AG04450 (cell line): ENCODE measurements at regions not wholly inside any gene's neighbourhood (a gene's known extent, or its start where the extent isn't known, plus 50 kb on each side); places are given as distances from the start of the nearest gene placed in this dataset.

Experiments
- CTCF ChIA-PET: fragments of 300-600, 350-600 bp; formaldehyde crosslinking; extraction: SDS; loops from one replicate; lab custom pipeline; 2022; ENCODE audit warnings: antibody characterized with exemption, inconsistent platforms; lab: Charles Lee
- POLR2A ChIA-PET: fragments of 350-600 bp; formaldehyde crosslinking; extraction: SDS; loops from one replicate; lab custom pipeline; 2021; ENCODE audit warnings: antibody characterized with exemption, inconsistent platforms; lab: Yijun Ruan, JAX
- DNase-seq: peaks from one replicate; pipeline ENCODE4 v3.0.0-alpha.2; 2011; ENCODE audit warnings: low read depth, low spot score
- H3K27ac ChIP-seq: one replicate; pipeline ENCODE4 v1.5.1; 2012; ENCODE audit warnings: low read depth, low read length, control low read depth
- H3K27me3 ChIP-seq: one replicate; pipeline ENCODE4 v1.6.0; 2012; ENCODE audit warnings: low read length; ENCODE audit not compliant: control insufficient read depth, insufficient read depth
- H3K4me3 ChIP-seq: 2 replicates; pipeline ENCODE4 v1.5.1; 2011; ENCODE audit warnings: mild to moderate bottlenecking, low read depth, low read length, control low read depth
- H3K9me3 ChIP-seq: 2 replicates; pipeline ENCODE4 v1.5.1; 2012; ENCODE audit warnings: low read length; ENCODE audit not compliant: control insufficient read depth, insufficient read depth
- TF ChIP-seq, protein P1 (sequence below): IDR thresholded peaks from 2 replicates; pipeline ENCODE4 v1.5.1; 2011; ENCODE audit warnings: low read depth, low read length, control low read depth, inconsistent platforms

DNA sequence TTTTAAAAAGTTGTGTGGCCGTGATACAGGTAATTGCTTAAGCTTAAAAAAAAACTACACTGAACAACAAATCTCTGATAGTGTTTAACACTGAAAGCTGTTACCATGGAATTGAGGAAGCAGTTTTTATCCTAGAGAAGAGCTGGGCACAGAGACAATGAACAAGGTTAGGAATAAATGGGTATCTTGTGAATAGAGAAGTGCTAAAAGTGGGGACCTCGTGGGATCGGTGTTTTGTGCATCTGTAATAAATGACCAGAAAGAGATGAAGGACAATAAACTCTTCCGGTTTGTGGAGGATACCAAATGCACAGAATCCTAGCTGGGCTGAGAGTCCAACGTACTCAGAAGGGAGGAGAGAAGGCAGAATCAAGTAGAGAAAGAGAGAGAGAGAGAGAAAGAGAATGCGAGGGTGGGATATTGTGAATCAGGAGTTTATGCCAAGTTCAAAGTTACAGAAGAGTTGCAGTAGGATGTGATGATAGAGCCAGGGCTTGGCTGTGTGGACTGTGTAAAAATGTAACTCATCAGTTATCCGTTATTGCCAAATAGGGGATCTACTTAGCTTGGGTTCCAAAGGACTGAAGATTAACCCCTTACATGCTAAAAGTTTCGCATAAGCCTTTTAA, 148.9 kb downstream of the IL20RB start:
- H3K27me3 ChIP-seq: peaks cover 8% of the 10 kb centered on the region
- no peak overlapping the region for H3K4me3 ChIP-seq
- POLR2A ChIA-PET: no interaction called here
- no peaks in the 10 kb centered on the region for H3K9me3 ChIP-seq
- CTCF ChIA-PET: interaction anchor here (0.6 to 3.5 kb wide), 25 partner anchors 9 to 1809 kb away, joined by 3 to 57 read pairs (median 6); no protein-coding TSS in a partner anchor
- DNase-seq: no peak
- TF ChIP-seq, protein P1, sequence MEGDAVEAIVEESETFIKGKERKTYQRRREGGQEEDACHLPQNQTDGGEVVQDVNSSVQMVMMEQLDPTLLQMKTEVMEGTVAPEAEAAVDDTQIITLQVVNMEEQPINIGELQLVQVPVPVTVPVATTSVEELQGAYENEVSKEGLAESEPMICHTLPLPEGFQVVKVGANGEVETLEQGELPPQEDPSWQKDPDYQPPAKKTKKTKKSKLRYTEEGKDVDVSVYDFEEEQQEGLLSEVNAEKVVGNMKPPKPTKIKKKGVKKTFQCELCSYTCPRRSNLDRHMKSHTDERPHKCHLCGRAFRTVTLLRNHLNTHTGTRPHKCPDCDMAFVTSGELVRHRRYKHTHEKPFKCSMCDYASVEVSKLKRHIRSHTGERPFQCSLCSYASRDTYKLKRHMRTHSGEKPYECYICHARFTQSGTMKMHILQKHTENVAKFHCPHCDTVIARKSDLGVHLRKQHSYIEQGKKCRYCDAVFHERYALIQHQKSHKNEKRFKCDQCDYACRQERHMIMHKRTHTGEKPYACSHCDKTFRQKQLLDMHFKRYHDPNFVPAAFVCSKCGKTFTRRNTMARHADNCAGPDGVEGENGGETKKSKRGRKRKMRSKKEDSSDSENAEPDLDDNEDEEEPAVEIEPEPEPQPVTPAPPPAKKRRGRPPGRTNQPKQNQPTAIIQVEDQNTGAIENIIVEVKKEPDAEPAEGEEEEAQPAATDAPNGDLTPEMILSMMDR: no peak
- H3K27ac ChIP-seq: no peak overlapping the region

DNA sequence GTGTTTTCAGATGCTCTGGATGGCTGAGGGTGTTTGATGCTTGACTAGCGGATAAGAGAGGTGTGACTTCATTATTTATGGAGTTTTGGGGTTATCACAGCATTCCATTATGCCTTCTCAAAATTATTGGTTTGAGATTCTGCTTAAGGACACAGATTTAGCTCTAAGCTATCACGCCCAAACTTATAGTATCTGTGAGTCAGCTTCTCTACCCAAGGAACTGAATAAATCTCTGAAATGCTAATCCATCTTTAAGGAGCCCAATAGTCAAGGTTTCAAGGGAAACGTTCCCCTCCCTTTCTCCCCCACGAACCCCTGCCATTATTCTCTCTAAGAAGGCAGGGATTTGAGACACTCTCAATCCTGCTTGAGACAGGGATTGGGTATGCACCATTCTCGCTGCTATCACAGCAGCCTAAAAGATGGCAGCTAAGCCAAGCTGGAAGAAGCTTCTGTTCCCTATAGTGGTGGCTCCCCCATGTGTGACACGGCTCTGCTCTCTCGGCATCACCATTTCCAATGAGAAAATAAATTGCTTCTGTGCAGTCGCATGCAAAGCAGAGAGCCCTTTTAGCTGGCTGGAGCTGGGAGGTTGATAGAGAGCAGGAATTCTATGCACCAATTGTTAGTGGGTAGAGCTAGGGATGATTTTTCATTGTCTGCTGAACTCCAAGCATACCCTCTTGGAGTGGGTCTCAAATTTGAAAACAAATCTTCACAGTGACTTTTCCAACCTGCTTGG, 151.1 kb downstream of the IL20RB start:
- no peak for DNase-seq
- H3K9me3 ChIP-seq: no peaks in the 10 kb centered on the region
- peaks cover 8% of the 10 kb centered on the region for H3K27me3 ChIP-seq
- TF ChIP-seq, protein P1: no peak
- POLR2A ChIA-PET: no interaction called here
- H3K27ac ChIP-seq: no peak overlapping the region
- CTCF ChIA-PET: interaction anchor here (0.8 to 3.7 kb wide), 9 partner anchors 8 to 943 kb away, joined by 3 to 23 read pairs (median 9); no protein-coding TSS in a partner anchor
- H3K4me3 ChIP-seq: no peak overlapping the region

DNA sequence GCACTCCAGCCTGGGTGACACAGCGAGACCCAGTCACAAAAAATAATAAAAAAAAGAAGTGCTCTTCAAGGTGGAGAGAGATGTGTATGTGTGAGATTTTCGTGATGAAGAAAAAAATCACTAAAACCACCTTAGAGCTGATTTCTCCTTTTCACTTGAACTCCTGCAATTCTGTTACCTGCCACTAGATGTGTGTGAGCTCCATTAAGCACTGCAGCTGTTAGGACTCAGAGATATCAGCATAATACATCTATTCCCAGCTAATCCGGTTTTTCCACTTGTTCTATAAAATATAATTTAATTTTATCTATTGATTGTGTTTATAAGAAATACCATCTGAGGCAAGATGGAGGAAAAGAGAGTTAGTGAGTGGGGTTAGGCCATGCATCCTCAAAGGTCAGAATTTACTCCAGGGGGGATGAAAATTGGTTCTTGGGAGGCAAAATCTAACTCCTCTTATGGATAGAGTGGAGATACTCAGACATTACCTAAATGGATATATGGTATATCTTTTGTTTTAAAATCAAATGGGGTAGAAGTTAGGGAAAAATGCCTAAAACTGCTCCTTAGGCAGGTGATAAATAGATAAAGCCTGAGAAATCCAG, 152.7 kb downstream of the IL20RB start:
- peaks cover 8% of the 10 kb centered on the region for H3K27me3 ChIP-seq
- H3K9me3 ChIP-seq: no peaks in the 10 kb centered on the region
- DNase-seq: no peak
- H3K4me3 ChIP-seq: no peak overlapping the region
- TF ChIP-seq, protein P1: peak; percentile 88
- CTCF ChIA-PET: interaction anchor here (0.5 to 3.7 kb wide), 9 partner anchors 9 to 942 kb away, joined by 3 to 23 read pairs (median 14); no protein-coding TSS in a partner anchor
- no peak overlapping the region for H3K27ac ChIP-seq
- POLR2A ChIA-PET: no interaction called here

DNA sequence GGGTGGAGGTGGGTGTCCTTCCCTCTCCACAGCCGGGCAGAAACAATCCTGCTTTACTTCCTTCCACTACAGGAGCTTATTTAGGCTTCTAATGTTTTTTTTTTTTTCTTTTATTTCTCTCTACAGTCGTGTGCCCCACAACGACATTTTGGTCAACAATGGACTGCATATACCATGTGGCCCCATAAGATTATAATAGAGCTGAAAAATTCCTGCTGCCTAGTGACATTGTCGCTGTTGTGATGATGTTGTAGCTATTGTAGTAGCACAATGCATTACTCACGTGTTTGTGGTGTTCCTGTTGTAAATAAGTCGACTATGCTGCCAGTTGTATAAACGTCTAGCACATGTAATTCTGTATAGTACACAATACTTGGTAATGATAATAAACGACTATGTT, 153.7 kb downstream of the IL20RB start:
- no peaks in the 10 kb centered on the region for H3K9me3 ChIP-seq
- no peak overlapping the region for H3K27ac ChIP-seq
- no peak for DNase-seq
- peaks cover 7% of the 10 kb centered on the region for H3K27me3 ChIP-seq
- TF ChIP-seq, protein P1: no peak
- CTCF ChIA-PET: interaction anchor here (0.6 to 3.6 kb wide), 8 partner anchors 9 to 1155 kb away, joined by 4 to 23 read pairs (median 9); no protein-coding TSS in a partner anchor
- POLR2A ChIA-PET: no interaction called here
- H3K4me3 ChIP-seq: no peak overlapping the region
